Gastroesophageal sphincter (tissue), 4 donors: ENCODE measurements at regions not wholly inside any gene's neighbourhood (a gene's known extent, or its start where the extent isn't known, plus 50 kb on each side); places are given as distances from the start of the nearest gene placed in this dataset.

Experiments
- ATAC-seq: fragments of 150-250 bp; one replicate; pipeline ENCODE4 v1.9.1; 2016; ENCODE audit warnings: mild to moderate bottlenecking, moderate library complexity
- H3K27ac ChIP-seq, 4 donors: fragments of 200-600 bp; sonication (generic) in 3 of 4; 1 replicate in 3 of 4; 2 replicates in 1 of 4; pipeline ENCODE4 v1.5.1; 2016 to 2019
- H3K27me3 ChIP-seq: fragments of 200-600 bp; sonication (generic); one replicate; pipeline ENCODE4 v1.5.1; 2019
- H3K36me3 ChIP-seq, 2 donors: fragments of 200-600 bp; sonication (generic); one replicate each; pipeline ENCODE4 v1.5.1; 2019; ENCODE audit warnings: control low read depth in 1 of 2
- H3K4me1 ChIP-seq, 3 donors: fragments of 200-600 bp; sonication (generic); 1 replicate in 2 of 3; 2 replicates in 1 of 3; pipeline ENCODE4 v1.5.1; 2016 to 2019; ENCODE audit warnings: control low read depth in 2 of 3
- H3K4me3 ChIP-seq, 2 donors: fragments of 200-600 bp; sonication (generic); one replicate each; pipeline ENCODE4 v1.5.1; 2019; ENCODE audit warnings: mild to moderate bottlenecking in 1 of 2, moderate library complexity in 1 of 2
- H3K9me3 ChIP-seq, 3 donors: fragments of 200-600 bp; sonication (generic); one replicate each; pipeline ENCODE4 v1.5.1; 2017 to 2019; ENCODE audit warnings: control low read depth in 2 of 3
- EP300 ChIP-seq: sonication (generic); formaldehyde crosslinking; IDR thresholded peaks from one replicate; pipeline ENCODE4 v1.6.1; 2017; ENCODE audit warnings: antibody characterized with exemption, mild to moderate bottlenecking
- POLR2A ChIP-seq, 2 donors: fragments of 450-650 bp; IDR thresholded peaks; one replicate each; pipeline ENCODE4 v1.6.1; 2017; ENCODE audit warnings: antibody characterized with exemption in 2 of 2, mild to moderate bottlenecking in 2 of 2, moderate library complexity in 1 of 2
- POLR2AphosphoS5 ChIP-seq: sonication (generic); formaldehyde crosslinking; IDR thresholded peaks from one replicate; pipeline ENCODE4 v1.6.1; 2017; ENCODE audit warnings: antibody characterized with exemption
- WGBS, 2 donors: methylation state at CpG; one replicate each; pipeline ENCODE4 v1.1.5; 2018; ENCODE audit warnings: low coverage in 1 of 2; 5-methylcytosine and 5-hydroxymethylcytosine counted together
- TF ChIP-seq, protein P1 (sequence below), 4 experiments: fragments of 200-600 bp in 2 of 4; fragments of 450-650 bp in 2 of 4; sonication (generic) in 1 of 4; IDR thresholded peaks; one replicate each; pipeline ENCODE4 v1.5.1; 2017 to 2019; ENCODE audit warnings: antibody characterized with exemption in 4 of 4, mild to moderate bottlenecking in 2 of 4, moderate library complexity in 2 of 4

DNA sequence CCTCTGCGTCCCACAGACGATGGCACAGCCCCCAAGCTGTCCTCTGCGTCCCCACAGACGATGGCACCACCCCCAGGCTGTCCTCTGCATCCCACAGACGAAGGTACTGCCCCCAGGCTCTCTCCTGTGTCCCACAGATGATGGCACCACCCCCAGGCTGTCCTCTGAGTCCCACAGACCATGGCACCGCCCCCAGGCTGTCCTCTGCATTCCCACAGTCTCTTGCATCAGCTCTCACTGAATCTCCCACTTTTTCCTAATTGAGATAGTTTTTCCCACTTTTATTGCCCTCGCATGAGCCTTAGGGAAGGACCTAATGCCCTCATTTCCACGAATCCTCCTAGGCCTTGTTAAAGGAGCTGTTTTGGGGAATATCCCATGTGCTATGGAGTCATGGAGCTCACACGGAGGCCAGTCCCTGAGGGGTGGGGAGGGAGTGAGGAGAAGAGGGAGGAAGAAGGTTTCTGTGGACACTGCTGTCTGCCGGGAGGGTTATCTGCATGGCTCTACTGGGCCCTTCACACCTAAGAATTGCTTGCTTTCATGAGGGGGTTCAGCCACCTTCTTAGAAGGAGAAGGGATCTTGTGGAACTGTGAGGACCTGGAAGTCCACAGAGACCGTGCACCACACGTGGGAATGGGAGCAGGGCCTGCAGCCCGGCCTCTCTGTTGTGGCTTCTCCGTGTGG lies 58.2 kb upstream of the PTCH1 start:
- Histone ChIP-seq H3K27ac (no peak overlapping the region), H3K36me3 (no peaks in the 10 kb centered on the region), H3K9me3 (no peaks in the 10 kb centered on the region), H3K27me3 (peaks cover 28% of the 10 kb centered on the region), H3K4me1 (no peaks in the 10 kb centered on the region), H3K4me3 (no peak overlapping the region)
- TF ChIP-seq EP300 (no peak), POLR2A (IDR thresholded peaks at IDR 0.05) (no peak), POLR2AphosphoS5 (no peak)
- TF ChIP-seq, protein P1, sequence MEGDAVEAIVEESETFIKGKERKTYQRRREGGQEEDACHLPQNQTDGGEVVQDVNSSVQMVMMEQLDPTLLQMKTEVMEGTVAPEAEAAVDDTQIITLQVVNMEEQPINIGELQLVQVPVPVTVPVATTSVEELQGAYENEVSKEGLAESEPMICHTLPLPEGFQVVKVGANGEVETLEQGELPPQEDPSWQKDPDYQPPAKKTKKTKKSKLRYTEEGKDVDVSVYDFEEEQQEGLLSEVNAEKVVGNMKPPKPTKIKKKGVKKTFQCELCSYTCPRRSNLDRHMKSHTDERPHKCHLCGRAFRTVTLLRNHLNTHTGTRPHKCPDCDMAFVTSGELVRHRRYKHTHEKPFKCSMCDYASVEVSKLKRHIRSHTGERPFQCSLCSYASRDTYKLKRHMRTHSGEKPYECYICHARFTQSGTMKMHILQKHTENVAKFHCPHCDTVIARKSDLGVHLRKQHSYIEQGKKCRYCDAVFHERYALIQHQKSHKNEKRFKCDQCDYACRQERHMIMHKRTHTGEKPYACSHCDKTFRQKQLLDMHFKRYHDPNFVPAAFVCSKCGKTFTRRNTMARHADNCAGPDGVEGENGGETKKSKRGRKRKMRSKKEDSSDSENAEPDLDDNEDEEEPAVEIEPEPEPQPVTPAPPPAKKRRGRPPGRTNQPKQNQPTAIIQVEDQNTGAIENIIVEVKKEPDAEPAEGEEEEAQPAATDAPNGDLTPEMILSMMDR (IDR thresholded peaks at IDR 0.05), result no peak
- ATAC-seq, result no peak
- WGBS, 2 donors, result 71 to 77% methylated on average over 5 to 8 of the region's 14 CpGs

- 66% methylated on average over 7 of the region's 16 CpGs; no CpG with 5 or more reads in 1 of the 2 donors for WGBS, 2 donors
- no peaks in the 10 kb centered on the region for H3K36me3 ChIP-seq
- ATAC-seq, result no peak
- TF ChIP-seq POLR2A (IDR thresholded peaks at IDR 0.05), result no peak
- TF ChIP-seq POLR2AphosphoS5, result no peak
- no peak for TF ChIP-seq EP300
- TF ChIP-seq, protein P1 (IDR thresholded peaks at IDR 0.05), result no peak
- no peak overlapping the region for H3K27ac ChIP-seq
- no peaks in the 10 kb centered on the region for H3K9me3 ChIP-seq
- no peak overlapping the region for H3K4me3 ChIP-seq
- no peaks in the 10 kb centered on the region for H3K4me1 ChIP-seq
- peaks cover 30% of the 10 kb centered on the region for H3K27me3 ChIP-seq
Measured at GRCh38 chr9:95574176-95574575, 57.4 kb upstream of the PTCH1 start.

GRCh38 chr9:95573463-95573862 lies 56.7 kb upstream of the PTCH1 start:
- no peak overlapping the region for H3K4me3 ChIP-seq
- WGBS, 2 donors, result 74 to 83% methylated on average over 4 to 6 of the region's 8 CpGs
- no peaks in the 10 kb centered on the region for H3K36me3 ChIP-seq
- H3K4me1 ChIP-seq, result no peaks in the 10 kb centered on the region
- peaks cover 35% of the 10 kb centered on the region for H3K27me3 ChIP-seq
- no peaks in the 10 kb centered on the region for H3K9me3 ChIP-seq
- no peak for ATAC-seq
- no peak for TF ChIP-seq POLR2AphosphoS5
- no peak for TF ChIP-seq EP300
- no peak for TF ChIP-seq POLR2A (IDR thresholded peaks at IDR 0.05)
- TF ChIP-seq, protein P1 (IDR thresholded peaks at IDR 0.05), result no peak
- no peak overlapping the region for H3K27ac ChIP-seq

GRCh38 chr9:95572381-95573151 lies 55.8 kb upstream of the PTCH1 start:
- no peak overlapping the region for H3K27ac ChIP-seq
- WGBS, 2 donors, result 62 to 77% methylated on average over 16 to 21 of the region's 25 CpGs
- no peaks in the 10 kb centered on the region for H3K4me1 ChIP-seq
- TF ChIP-seq, protein P1 (IDR thresholded peaks at IDR 0.05), result no peak
- TF ChIP-seq EP300 (no peak), POLR2A (IDR thresholded peaks at IDR 0.05) (no peak), POLR2AphosphoS5 (peak; percentile 35)
- peak; percentile 72 for ATAC-seq
- no peaks in the 10 kb centered on the region for H3K9me3 ChIP-seq
- H3K27me3 ChIP-seq, result peaks cover 43% of the 10 kb centered on the region
- no peak overlapping the region for H3K4me3 ChIP-seq
- no peaks in the 10 kb centered on the region for H3K36me3 ChIP-seq
